Uterus (tissue), 3 donors: ENCODE measurements at regions not wholly inside any gene's neighbourhood (a gene's known extent, or its start where the extent isn't known, plus 50 kb on each side); places are given as distances from the start of the nearest gene placed in this dataset.

Source experiments
- DNase-seq, 2 donors: peaks; one replicate each; pipeline ENCODE4 v3.0.0-alpha.2; 2019 to 2020
- H3K27ac ChIP-seq, 2 donors: fragments of 200-600 bp; sonication (generic); 1 replicate in 1 of 2; 2 replicates in 1 of 2; pipeline ENCODE4 v1.5.1; 2016 to 2018
- H3K27me3 ChIP-seq, 2 donors: fragments of 200-600 bp; sonication (generic); one replicate each; pipeline ENCODE4 v1.5.1; 2018 to 2019; ENCODE audit warnings: control low read depth in 1 of 2
- H3K36me3 ChIP-seq, 2 donors: fragments of 200-600 bp; sonication (generic); one replicate each; pipeline ENCODE4 v1.5.1; 2019; ENCODE audit warnings: control low read depth in 1 of 2
- H3K4me1 ChIP-seq, 2 donors: fragments of 200-600 bp; sonication (generic); one replicate each; pipeline ENCODE4 v1.5.1; 2018 to 2019; ENCODE audit warnings: control low read depth in 1 of 2
- H3K4me3 ChIP-seq, 2 donors: fragments of 200-600 bp; sonication (generic); 1 replicate in 1 of 2; 2 replicates in 1 of 2; pipeline ENCODE4 v1.5.1; 2018 to 2019; ENCODE audit warnings: mild to moderate bottlenecking in 1 of 2
- H3K9me3 ChIP-seq, 2 donors: fragments of 200-600 bp; sonication (generic); one replicate each; pipeline ENCODE4 v1.5.1; 2019; ENCODE audit warnings: control low read depth in 1 of 2
- POLR2A ChIP-seq, 2 donors: fragments of 450-650 bp; IDR thresholded peaks; one replicate each; pipeline ENCODE4 v1.6.1; 2016; ENCODE audit warnings: antibody characterized with exemption in 2 of 2, mild to moderate bottlenecking in 1 of 2, moderate library complexity in 1 of 2
- intact Hi-C: fragments of 100-400 bp; cut with DNase I; formaldehyde crosslinking; loops from one replicate; pipeline ENCODE4 v1.15.1; 2023; ENCODE audit warnings: low total_unique reads
- TF ChIP-seq, protein P1 (sequence below), 4 experiments: fragments of 200-600 bp in 2 of 4; fragments of 450-650 bp in 2 of 4; sonication (generic) in 2 of 4; IDR thresholded peaks; one replicate each; pipeline ENCODE4 v1.5.1; 2016 to 2019; ENCODE audit warnings: antibody characterized with exemption in 4 of 4, mild to moderate bottlenecking in 2 of 4, moderate library complexity in 1 of 4
- donor health status: DM: yes; HTN: yes; CAD: no.

DNA sequence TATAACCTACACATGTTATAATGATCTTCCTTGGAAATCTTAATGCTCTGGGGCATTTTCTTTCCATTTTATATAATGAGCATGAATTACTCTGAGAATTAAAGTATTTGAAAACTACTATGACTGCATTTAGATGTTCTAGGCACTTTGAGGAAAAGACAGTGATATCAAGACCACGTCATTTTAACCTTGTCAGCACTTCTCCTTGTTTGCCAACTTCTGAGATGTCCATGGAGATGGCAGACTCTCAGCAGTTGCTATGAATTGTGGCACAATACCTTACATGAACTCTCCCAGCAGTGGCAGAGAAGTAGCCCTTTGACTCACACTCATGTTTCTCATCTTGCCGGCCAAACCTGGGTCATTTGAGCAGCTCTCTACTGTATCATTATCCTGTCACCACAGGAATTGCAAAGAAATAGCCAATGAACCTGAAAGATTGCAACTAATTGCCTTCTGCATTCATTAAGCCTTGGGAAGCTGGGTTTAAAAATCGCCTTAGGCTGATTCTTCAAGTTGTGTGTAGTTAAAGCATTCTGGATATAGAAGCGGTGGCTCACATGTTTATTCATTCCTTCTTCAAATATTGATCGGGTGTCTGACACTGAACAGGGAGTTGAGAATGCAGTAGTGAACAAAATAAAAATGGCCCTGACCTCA lies 272.2 kb upstream of the CFAP20DC start:
- DNase-seq, result no peak
- Histone ChIP-seq H3K9me3 (no peaks in the 10 kb centered on the region), H3K4me1 (no peaks in the 10 kb centered on the region), H3K36me3 (no peaks in the 10 kb centered on the region), H3K27me3 (no peaks in the 10 kb centered on the region), H3K4me3 (no peak overlapping the region), H3K27ac (no peak overlapping the region)
- TF ChIP-seq, protein P1, sequence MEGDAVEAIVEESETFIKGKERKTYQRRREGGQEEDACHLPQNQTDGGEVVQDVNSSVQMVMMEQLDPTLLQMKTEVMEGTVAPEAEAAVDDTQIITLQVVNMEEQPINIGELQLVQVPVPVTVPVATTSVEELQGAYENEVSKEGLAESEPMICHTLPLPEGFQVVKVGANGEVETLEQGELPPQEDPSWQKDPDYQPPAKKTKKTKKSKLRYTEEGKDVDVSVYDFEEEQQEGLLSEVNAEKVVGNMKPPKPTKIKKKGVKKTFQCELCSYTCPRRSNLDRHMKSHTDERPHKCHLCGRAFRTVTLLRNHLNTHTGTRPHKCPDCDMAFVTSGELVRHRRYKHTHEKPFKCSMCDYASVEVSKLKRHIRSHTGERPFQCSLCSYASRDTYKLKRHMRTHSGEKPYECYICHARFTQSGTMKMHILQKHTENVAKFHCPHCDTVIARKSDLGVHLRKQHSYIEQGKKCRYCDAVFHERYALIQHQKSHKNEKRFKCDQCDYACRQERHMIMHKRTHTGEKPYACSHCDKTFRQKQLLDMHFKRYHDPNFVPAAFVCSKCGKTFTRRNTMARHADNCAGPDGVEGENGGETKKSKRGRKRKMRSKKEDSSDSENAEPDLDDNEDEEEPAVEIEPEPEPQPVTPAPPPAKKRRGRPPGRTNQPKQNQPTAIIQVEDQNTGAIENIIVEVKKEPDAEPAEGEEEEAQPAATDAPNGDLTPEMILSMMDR (IDR thresholded peaks at IDR 0.05), result no peak
- intact Hi-C loops, result no loop called here

GRCh38 chr3:59320080-59320479 lies 270.3 kb upstream of the CFAP20DC start:
- intact Hi-C loops, result no loop called here

DNA sequence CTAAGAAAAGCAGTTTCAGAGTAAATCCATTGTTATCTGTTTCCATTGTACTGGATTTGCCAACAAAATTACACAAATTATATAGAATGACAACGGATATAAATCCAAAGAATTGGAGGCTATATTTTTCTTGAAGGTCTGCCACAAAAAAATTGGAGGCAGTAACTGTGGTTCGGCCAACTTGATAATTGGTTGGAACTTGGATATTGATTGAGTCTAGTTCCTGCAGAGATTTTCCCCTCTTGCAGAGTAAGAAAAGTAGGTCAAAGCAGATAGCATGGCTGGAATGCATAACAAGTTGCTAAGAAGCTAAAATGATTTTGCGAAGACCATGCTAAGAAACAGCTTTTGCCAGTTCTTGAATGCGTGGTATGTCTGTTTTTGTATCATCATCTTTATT lies 269.6 kb upstream of the CFAP20DC start:
- Histone ChIP-seq H3K36me3 (no peaks in the 10 kb centered on the region), H3K4me3 (no peak overlapping the region), H3K4me1 (no peaks in the 10 kb centered on the region), H3K9me3 (no peaks in the 10 kb centered on the region), H3K27ac (no peak overlapping the region), H3K27me3 (no peaks in the 10 kb centered on the region)
- intact Hi-C loops, result no loop called here
- TF ChIP-seq POLR2A (IDR thresholded peaks at IDR 0.05), result no peak
- TF ChIP-seq, protein P1 (IDR thresholded peaks at IDR 0.05), result no peak
- no peak for DNase-seq

More at GRCh38 chr3:59320080-59320479, 270.3 kb upstream of the CFAP20DC start:
- no peak overlapping the region for H3K4me3 ChIP-seq
- DNase-seq, result no peak
- no peaks in the 10 kb centered on the region for H3K4me1 ChIP-seq
- H3K27ac ChIP-seq, result no peak overlapping the region
- no peaks in the 10 kb centered on the region for H3K36me3 ChIP-seq
- no peak for TF ChIP-seq POLR2A (IDR thresholded peaks at IDR 0.05)
- TF ChIP-seq, protein P1 (IDR thresholded peaks at IDR 0.05), result no peak
- no peaks in the 10 kb centered on the region for H3K9me3 ChIP-seq
- H3K27me3 ChIP-seq, result no peaks in the 10 kb centered on the region

- intact Hi-C loops, result no loop called here
These were observed 269.1 kb upstream of the CFAP20DC start for GRCh38 chr3:59318881-59319280.

DNA sequence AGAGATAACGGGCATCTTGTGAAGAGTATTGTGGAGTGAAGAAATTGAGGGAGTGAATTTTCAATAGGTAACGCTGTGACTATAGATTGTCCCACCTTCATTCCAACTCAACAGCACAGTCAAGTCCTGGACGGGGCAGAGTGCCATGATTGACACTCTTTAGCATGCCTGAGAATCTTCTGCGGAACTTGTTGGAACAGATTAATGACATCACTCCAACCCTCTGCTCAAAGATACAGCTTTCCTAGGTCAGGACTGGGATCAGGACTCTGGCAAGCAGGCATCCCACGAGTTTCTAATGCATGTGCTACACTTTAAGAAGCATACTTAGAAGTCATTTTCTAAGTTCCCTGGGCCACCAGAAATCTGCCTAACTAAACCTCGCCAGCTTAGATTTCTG lies 267.6 kb upstream of the CFAP20DC start:
- no peaks in the 10 kb centered on the region for H3K36me3 ChIP-seq
- intact Hi-C loops, result no loop called here
- no peak overlapping the region for H3K27ac ChIP-seq
- DNase-seq, result no peak
- TF ChIP-seq POLR2A (IDR thresholded peaks at IDR 0.05), result no peak
- no peak overlapping the region for H3K4me3 ChIP-seq
- no peaks in the 10 kb centered on the region for H3K4me1 ChIP-seq
- no peaks in the 10 kb centered on the region for H3K9me3 ChIP-seq
- H3K27me3 ChIP-seq, result no peaks in the 10 kb centered on the region

More at GRCh38 chr3:59318881-59319280, 269.1 kb upstream of the CFAP20DC start:
- no peak for DNase-seq
- Histone ChIP-seq H3K27ac (no peak overlapping the region), H3K4me1 (no peaks in the 10 kb centered on the region), H3K27me3 (no peaks in the 10 kb centered on the region), H3K4me3 (no peak overlapping the region), H3K9me3 (no peaks in the 10 kb centered on the region), H3K36me3 (no peaks in the 10 kb centered on the region)
- TF ChIP-seq, protein P1 (IDR thresholded peaks at IDR 0.05), result no peak
- no peak for TF ChIP-seq POLR2A (IDR thresholded peaks at IDR 0.05)
